Erythroblast (primary cell): ENCODE measurements at regions not wholly inside any gene's neighbourhood (a gene's known extent, or its start where the extent isn't known, plus 50 kb on each side); places are given as distances from the start of the nearest gene placed in this dataset.

ENCODE experiments used
- GATA1 ChIP-seq: IDR thresholded peaks from 2 replicates; pipeline ENCODE4 v1.6.1; 2011; ENCODE audit warnings: low read depth, mild to moderate bottlenecking, control low read depth, low read length, moderate library complexity
- POLR2A ChIP-seq: IDR thresholded peaks from 2 replicates; pipeline ENCODE4 v1.6.1; 2011; ENCODE audit warnings: mild to moderate bottlenecking, low read length

- TF ChIP-seq POLR2A (no peak), GATA1 (no peak)
These were observed 1511.9 kb downstream of the REEP3 start for GRCh38 chr10:65032867-65033769.
